DOHH2 (cell line): ENCODE measurements at regions not wholly inside any gene's neighbourhood (a gene's known extent, or its start where the extent isn't known, plus 50 kb on each side); places are given as distances from the start of the nearest gene placed in this dataset.

Source experiments
- H3F3A ChIP-seq: fragments of 200-600 bp; sonication (generic), shearing (Covaris generic); 2 replicates; pipeline ENCODE4 v1.6.0; 2016; ENCODE audit warnings: antibody characterized with exemption, mild to moderate bottlenecking; ENCODE audit not compliant: control insufficient read depth, insufficient read depth
- H3K27ac ChIP-seq: fragments of 200-600 bp; sonication (generic); 2 replicates; pipeline ENCODE4 v1.5.1; 2014; ENCODE audit warnings: low read depth, mild to moderate bottlenecking, low read length, moderate library complexity
- H3K27me3 ChIP-seq: fragments of 200-600 bp; sonication (generic); 2 replicates; pipeline ENCODE4 v1.6.1; 2014; ENCODE audit warnings: mild to moderate bottlenecking, low read length, mixed read lengths; ENCODE audit not compliant: control insufficient read depth
- H3K36me3 ChIP-seq: fragments of 200-600 bp; sonication (generic); 2 replicates; pipeline ENCODE4 v1.6.1; 2014; ENCODE audit warnings: mild to moderate bottlenecking, low read length, moderate library complexity, mixed read lengths; ENCODE audit not compliant: control insufficient read depth
- H3K4me1 ChIP-seq: fragments of 200-600 bp; sonication (generic); 2 replicates; pipeline ENCODE4 v1.6.1; 2014; ENCODE audit warnings: mild to moderate bottlenecking, low read length, mixed read lengths; ENCODE audit not compliant: control insufficient read depth
- H3K4me2 ChIP-seq: fragments of 200-600 bp; sonication (generic); 2 replicates; pipeline ENCODE4 v1.6.0; 2014; ENCODE audit warnings: mild to moderate bottlenecking, low read length, moderate library complexity
- H3K4me3 ChIP-seq: fragments of 200-600 bp; sonication (generic); 2 replicates; pipeline ENCODE4 v1.5.1; 2014; ENCODE audit warnings: mild to moderate bottlenecking, low read length, mixed read lengths
- H3K79me2 ChIP-seq: fragments of 200-600 bp; sonication (generic); 2 replicates; pipeline ENCODE4 v1.6.1; 2014; ENCODE audit warnings: mild to moderate bottlenecking, low read length, mixed read lengths; ENCODE audit not compliant: control insufficient read depth
- H3K9me2 ChIP-seq: fragments of 200-600 bp; sonication (generic); replicated peaks from 2 replicates; pipeline ENCODE4 v1.6.1; 2014; ENCODE audit warnings: mild to moderate bottlenecking, low read length, mixed read lengths; ENCODE audit not compliant: control insufficient read depth
- H3K9me3 ChIP-seq: fragments of 200-600 bp; sonication (generic); 2 replicates; pipeline ENCODE4 v1.6.1; 2014; ENCODE audit warnings: antibody characterized with exemption, low read length, mixed read lengths; ENCODE audit not compliant: control insufficient read depth, insufficient read depth
- H4K20me1 ChIP-seq: fragments of 200-600 bp; sonication (generic); 2 replicates; pipeline ENCODE4 v1.6.0; 2014; ENCODE audit warnings: low read depth, mild to moderate bottlenecking, antibody characterized with exemption, low read length, moderate library complexity; ENCODE audit not compliant: control insufficient read depth, insufficient read depth
- EZH2phosphoT487 ChIP-seq: fragments of 200-600 bp; sonication (generic); IDR thresholded peaks from 2 replicates; pipeline ENCODE4 v1.6.1; 2017; ENCODE audit warnings: borderline replicate concordance, mild to moderate bottlenecking, antibody characterized with exemption, low read length, moderate library complexity, mixed read lengths
- TF ChIP-seq, protein P1 (sequence below): fragments of 200-600 bp; sonication (generic); IDR thresholded peaks from one replicate; pipeline ENCODE4 v1.5.1; 2014; ENCODE audit warnings: antibody characterized with exemption, mild to moderate bottlenecking, low read depth, low read length; ENCODE audit not compliant: poor library complexity, severe bottlenecking

GRCh38 chr2:16393500-16394071 is 272.0 kb downstream of the CYRIA start:
- Histone ChIP-seq H4K20me1 (no peaks in the 10 kb centered on the region), H3K9me2 (no peaks in the 10 kb centered on the region), H3K27me3 (no peaks in the 10 kb centered on the region), H3K27ac (no peak overlapping the region), H3K4me2 (no peak overlapping the region), H3K9me3 (no peaks in the 10 kb centered on the region), H3F3A (no peaks in the 10 kb centered on the region), H3K79me2 (no peaks in the 10 kb centered on the region), H3K36me3 (no peaks in the 10 kb centered on the region), H3K4me1 (no peaks in the 10 kb centered on the region), H3K4me3 (no peak overlapping the region)
- TF ChIP-seq, protein P1, sequence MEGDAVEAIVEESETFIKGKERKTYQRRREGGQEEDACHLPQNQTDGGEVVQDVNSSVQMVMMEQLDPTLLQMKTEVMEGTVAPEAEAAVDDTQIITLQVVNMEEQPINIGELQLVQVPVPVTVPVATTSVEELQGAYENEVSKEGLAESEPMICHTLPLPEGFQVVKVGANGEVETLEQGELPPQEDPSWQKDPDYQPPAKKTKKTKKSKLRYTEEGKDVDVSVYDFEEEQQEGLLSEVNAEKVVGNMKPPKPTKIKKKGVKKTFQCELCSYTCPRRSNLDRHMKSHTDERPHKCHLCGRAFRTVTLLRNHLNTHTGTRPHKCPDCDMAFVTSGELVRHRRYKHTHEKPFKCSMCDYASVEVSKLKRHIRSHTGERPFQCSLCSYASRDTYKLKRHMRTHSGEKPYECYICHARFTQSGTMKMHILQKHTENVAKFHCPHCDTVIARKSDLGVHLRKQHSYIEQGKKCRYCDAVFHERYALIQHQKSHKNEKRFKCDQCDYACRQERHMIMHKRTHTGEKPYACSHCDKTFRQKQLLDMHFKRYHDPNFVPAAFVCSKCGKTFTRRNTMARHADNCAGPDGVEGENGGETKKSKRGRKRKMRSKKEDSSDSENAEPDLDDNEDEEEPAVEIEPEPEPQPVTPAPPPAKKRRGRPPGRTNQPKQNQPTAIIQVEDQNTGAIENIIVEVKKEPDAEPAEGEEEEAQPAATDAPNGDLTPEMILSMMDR: no peak
- no peak for TF ChIP-seq EZH2phosphoT487

GRCh38 chr2:16392647-16393499 is 272.8 kb downstream of the CYRIA start:
- TF ChIP-seq, protein P1: no peak
- no peak for TF ChIP-seq EZH2phosphoT487
- Histone ChIP-seq H3K4me2 (no peak overlapping the region), H3K79me2 (no peaks in the 10 kb centered on the region), H3K9me2 (no peaks in the 10 kb centered on the region), H3K4me3 (no peak overlapping the region), H3K27ac (no peak overlapping the region), H3K4me1 (no peaks in the 10 kb centered on the region), H4K20me1 (no peaks in the 10 kb centered on the region), H3K9me3 (no peaks in the 10 kb centered on the region), H3K36me3 (no peaks in the 10 kb centered on the region), H3F3A (no peaks in the 10 kb centered on the region), H3K27me3 (no peaks in the 10 kb centered on the region)

- H3K4me1 ChIP-seq: no peaks in the 10 kb centered on the region
Observed at GRCh38 chr2:16391986-16392385, 273.6 kb downstream of the CYRIA start.

More at GRCh38 chr2:16391986-16392385, 273.6 kb downstream of the CYRIA start:
- H3F3A ChIP-seq: no peaks in the 10 kb centered on the region
- no peak overlapping the region for H3K4me2 ChIP-seq
- no peaks in the 10 kb centered on the region for H3K9me2 ChIP-seq
- H3K79me2 ChIP-seq: no peaks in the 10 kb centered on the region
- no peaks in the 10 kb centered on the region for H3K9me3 ChIP-seq
- no peaks in the 10 kb centered on the region for H3K27me3 ChIP-seq
- H4K20me1 ChIP-seq: no peaks in the 10 kb centered on the region
- no peak for TF ChIP-seq EZH2phosphoT487
- TF ChIP-seq, protein P1: no peak
- H3K27ac ChIP-seq: no peak overlapping the region
- no peaks in the 10 kb centered on the region for H3K36me3 ChIP-seq
- no peak overlapping the region for H3K4me3 ChIP-seq
